T-cell (primary cell): ENCODE measurements at regions not wholly inside any gene's neighbourhood (a gene's known extent, or its start where the extent isn't known, plus 50 kb on each side); places are given as distances from the start of the nearest gene placed in this dataset.

Experiments used
- ATAC-seq, 4 experiments: fragments of 200-7000 bp in 3 of 4; fragments of 150-1000 bp in 1 of 4; cut with Tn5 transposase; replicated peaks in 1 of 4; 1 replicate in 3 of 4; 2 replicates in 1 of 4; pipeline ENCODE4 v1.10.0; 2021; ENCODE audit warnings: moderate library complexity in 3 of 4, mild to moderate bottlenecking in 2 of 4, moderate number of reproducible peaks in 1 of 4
- CTCF ChIA-PET, 2 donors: fragments of 300-600 bp; sonication (Branson Sonifier 250); formaldehyde crosslinking; loops; one replicate each; lab custom pipeline; 2022; ENCODE audit warnings: antibody characterized with exemption in 2 of 2; lab: Charles Lee
- POLR2A ChIA-PET, 2 donors: fragments of 300-600 bp; sonication (Branson Sonifier 250); formaldehyde crosslinking; loops; one replicate each; lab custom pipeline; 2022; ENCODE audit warnings: antibody characterized with exemption in 2 of 2; lab: Charles Lee
- DNase-seq, 35 experiments: peaks; one replicate each; pipeline versions ENCODE4 v3.0.0 to v3.0.0-alpha.2; 2013 to 2023
- H3K27ac ChIP-seq: one replicate; pipeline ENCODE4 v1.5.1; 2013; ENCODE audit warnings: low read length
- H3K27me3 ChIP-seq, 2 experiments: replicated peaks in 1 of 2; 1 replicate in 1 of 2; 2 replicates in 1 of 2; pipeline versions ENCODE4 v1.6.1 to v1.7.0; 2013; ENCODE audit warnings: low read length in 1 of 2, mixed read lengths in 1 of 2; ENCODE audit not compliant: control insufficient read depth in 2 of 2, insufficient read depth in 2 of 2; ENCODE audit errors: extremely low read depth in 1 of 2
- H3K36me3 ChIP-seq, 2 donors: 1 replicate in 1 of 2; 2 replicates in 1 of 2; pipeline versions ENCODE4 v1.6.1 to v1.7.0; 2013; ENCODE audit warnings: low read length in 1 of 2; ENCODE audit not compliant: control insufficient read depth in 2 of 2, insufficient read depth in 1 of 2; ENCODE audit errors: extremely low read depth in 1 of 2
- H3K4me1 ChIP-seq, 2 experiments: 1 replicate in 1 of 2; 2 replicates in 1 of 2; pipeline versions ENCODE4 v1.6.1 to v1.7.0; 2013; ENCODE audit warnings: low read length in 2 of 2, mixed read lengths in 1 of 2; ENCODE audit not compliant: insufficient read depth in 2 of 2, control insufficient read depth in 1 of 2; ENCODE audit errors: extremely low read depth in 1 of 2
- H3K4me3 ChIP-seq, 2 donors: 1 replicate in 1 of 2; 2 replicates in 1 of 2; pipeline versions ENCODE4 v1.5.1 to v1.7.0; 2013; ENCODE audit warnings: mild to moderate bottlenecking in 2 of 2, low read length in 1 of 2, moderate library complexity in 1 of 2; ENCODE audit not compliant: control insufficient read depth in 1 of 2; ENCODE audit errors: extremely low read depth in 1 of 2
- H3K9me3 ChIP-seq: 2 replicates; pipeline ENCODE4 v1.7.0; 2013
- H3K27ac Mint-ChIP-seq, 2 donors: one replicate each; pipeline ENCODE4 v1.8.0; 2020 to 2021; ENCODE audit warnings: mild to moderate bottlenecking in 2 of 2, mixed read lengths in 2 of 2
- H3K27me3 Mint-ChIP-seq, 2 donors: one replicate each; pipeline ENCODE4 v1.8.0; 2021 to 2022; ENCODE audit warnings: mixed read lengths in 2 of 2
- H3K36me3 Mint-ChIP-seq: one replicate; pipeline ENCODE4 v1.8.0; 2021; ENCODE audit warnings: mixed read lengths
- H3K4me1 Mint-ChIP-seq, 3 donors: one replicate each; pipeline ENCODE4 v1.8.0; 2020 to 2022; ENCODE audit warnings: mixed read lengths in 3 of 3, mild to moderate bottlenecking in 1 of 3
- H3K4me3 Mint-ChIP-seq, 3 donors: one replicate each; pipeline ENCODE4 v1.8.0; 2020 to 2022; ENCODE audit warnings: mild to moderate bottlenecking in 3 of 3, mixed read lengths in 3 of 3, moderate library complexity in 3 of 3
- H3K9me3 Mint-ChIP-seq, 3 donors: one replicate each; pipeline ENCODE4 v1.8.0; 2020 to 2022; ENCODE audit warnings: mixed read lengths in 3 of 3
- WGBS: methylation state at CpG from one replicate; pipeline ENCODE4 v1.1.5; 2013; ENCODE audit warnings: missing lambda C conversion rate; ENCODE audit not compliant: insufficient coverage; 5-methylcytosine and 5-hydroxymethylcytosine counted together

DNA sequence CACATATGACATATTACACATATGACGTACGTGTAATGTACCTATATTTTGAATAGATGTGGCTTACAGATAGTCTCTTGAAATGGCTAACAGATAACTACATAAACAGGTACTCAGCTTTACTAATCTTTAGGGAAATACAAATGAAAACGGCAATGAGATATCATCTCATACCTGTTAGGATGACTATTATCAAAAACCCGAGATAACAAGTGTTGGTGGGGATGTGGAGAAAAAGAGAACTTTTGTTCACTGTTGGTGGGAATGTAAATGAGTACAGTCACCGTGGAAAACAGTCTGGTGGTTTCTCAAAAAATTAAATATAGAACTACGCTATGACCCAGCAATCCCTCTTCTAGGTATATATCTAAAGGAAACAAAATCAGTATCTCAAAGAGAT is 247.6 kb downstream of the ETS1 start:
- Histone ChIP-seq H3K36me3 (no peaks in the 10 kb centered on the region), H3K4me1 (peaks cover 45 to 53% of the 10 kb centered on the region in 2 experiments), H3K4me3 (no peak overlapping the region), H3K27me3 (no peaks in the 10 kb centered on the region), H3K27ac (peak overlapping the region; percentile 98), H3K9me3 (no peaks in the 10 kb centered on the region)
- H3K9me3 Mint-ChIP-seq = peaks cover 0 to 6% (median 0%) of the 10 kb centered on the region in 3 donors
- peaks cover 4% of the 10 kb centered on the region for H3K36me3 Mint-ChIP-seq
- CTCF ChIA-PET = no interaction called here
- peaks cover 79 to 89% (median 86%) of the 10 kb centered on the region in 3 donors for H3K4me1 Mint-ChIP-seq
- ATAC-seq = no peak
- POLR2A ChIA-PET = interaction anchor here in 1 of 2 donors (0.9 kb wide), 1 partner anchor 37 kb away, joined by 4 read pairs; no protein-coding TSS in a partner anchor
- H3K4me3 Mint-ChIP-seq = peak overlapping the region in 1 of 3 donors; percentile 87
- WGBS = no CpG with 5 or more reads among the region's 6 CpGs
- H3K27ac Mint-ChIP-seq = peak overlapping the region; percentile 95 to 97
- H3K27me3 Mint-ChIP-seq = no peaks in the 10 kb centered on the region
- DNase-seq = no peak

GRCh38 chr11:128338811-128339210 is 248.5 kb downstream of the ETS1 start:
- H3K4me3 Mint-ChIP-seq = peak overlapping the region in 1 of 3 donors; percentile 10
- no peaks in the 10 kb centered on the region for H3K9me3 Mint-ChIP-seq
- no peaks in the 10 kb centered on the region for H3K27me3 ChIP-seq
- H3K4me3 ChIP-seq = no peak overlapping the region
- 98% methylated on average over 3 of the region's 3 CpGs for WGBS
- no peaks in the 10 kb centered on the region for H3K36me3 ChIP-seq
- CTCF ChIA-PET = interaction anchor here in 1 of 2 donors (0.6 kb wide), 1 partner anchor 290 kb away, joined by 3 read pairs; no protein-coding TSS in a partner anchor
- no peaks in the 10 kb centered on the region for H3K9me3 ChIP-seq
- H3K4me1 ChIP-seq = peaks cover 45 to 48% of the 10 kb centered on the region in 2 experiments
- no peak for ATAC-seq
- H3K27ac Mint-ChIP-seq = peak overlapping the region; percentile 84 to 97
- H3K27me3 Mint-ChIP-seq = no peaks in the 10 kb centered on the region
- peak overlapping the region; percentile 98 for H3K27ac ChIP-seq
- no peak for DNase-seq
- POLR2A ChIA-PET = interaction anchor here (0.6 to 0.9 kb wide), 3 partner anchors 36 to 272 kb away, joined by 4 to 7 read pairs (median 7); no protein-coding TSS in a partner anchor
- peaks cover 4% of the 10 kb centered on the region for H3K36me3 Mint-ChIP-seq
- H3K4me1 Mint-ChIP-seq = peaks cover 79 to 83% (median 83%) of the 10 kb centered on the region in 3 donors

GRCh38 chr11:128336203-128336602 is 251.2 kb downstream of the ETS1 start:
- ChIA-PET CTCF (no interaction called here), POLR2A (interaction anchor here in 1 of 2 donors (0.7 kb wide), 1 partner anchor 11 kb away, joined by 3 read pairs; no protein-coding TSS in a partner anchor)
- H3K4me3 ChIP-seq = no peak overlapping the region
- H3K27me3 Mint-ChIP-seq = no peaks in the 10 kb centered on the region
- no peak overlapping the region for H3K4me3 Mint-ChIP-seq
- no peaks in the 10 kb centered on the region for H3K9me3 ChIP-seq
- H3K36me3 ChIP-seq = no peaks in the 10 kb centered on the region
- WGBS = 93% methylated on average over 4 of the region's 6 CpGs
- H3K4me1 Mint-ChIP-seq = peaks cover 66 to 74% (median 70%) of the 10 kb centered on the region in 3 donors
- peaks cover 4% of the 10 kb centered on the region for H3K36me3 Mint-ChIP-seq
- no peaks in the 10 kb centered on the region for H3K9me3 Mint-ChIP-seq
- DNase-seq (no peak), ATAC-seq (no peak)
- H3K27me3 ChIP-seq = no peaks in the 10 kb centered on the region
- peaks cover 28 to 29% of the 10 kb centered on the region in 2 experiments for H3K4me1 ChIP-seq
- H3K27ac Mint-ChIP-seq = peak overlapping the region in 1 of 2 donors; percentile 13
- no peak overlapping the region for H3K27ac ChIP-seq

DNA sequence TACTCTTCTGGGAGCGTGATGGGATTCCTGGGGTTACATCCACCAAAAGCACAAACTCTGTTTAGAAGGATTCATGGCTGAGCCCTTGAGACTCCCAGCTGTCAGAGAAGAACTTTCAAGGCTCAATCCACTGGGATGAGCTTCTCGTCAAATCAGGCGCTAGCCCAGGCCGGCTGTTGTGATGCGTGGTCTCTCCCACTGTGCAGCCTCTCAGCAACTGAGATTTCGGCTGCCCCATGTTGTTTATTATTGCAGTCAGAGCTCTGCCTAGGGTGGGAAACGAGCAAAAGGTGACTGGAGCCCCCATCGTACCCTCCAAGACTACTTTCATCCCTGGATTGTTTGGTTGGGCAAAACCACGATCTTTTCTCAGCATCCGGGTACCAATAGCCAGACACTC is 251.6 kb downstream of the ETS1 start:
- no peak overlapping the region for H3K4me3 ChIP-seq
- POLR2A ChIA-PET = interaction anchor here (0.5 to 0.6 kb wide), 2 partner anchors 11 to 157 kb away, joined by 3 read pairs; no protein-coding TSS in a partner anchor
- peaks cover 67 to 74% (median 71%) of the 10 kb centered on the region in 3 donors for H3K4me1 Mint-ChIP-seq
- no peaks in the 10 kb centered on the region for H3K36me3 ChIP-seq
- H3K27ac Mint-ChIP-seq = no peak overlapping the region
- H3K9me3 Mint-ChIP-seq = no peaks in the 10 kb centered on the region
- H3K9me3 ChIP-seq = no peaks in the 10 kb centered on the region
- no peak for ATAC-seq
- peaks cover 4% of the 10 kb centered on the region for H3K36me3 Mint-ChIP-seq
- no peak for DNase-seq
- H3K4me1 ChIP-seq = peaks cover 27 to 28% of the 10 kb centered on the region in 2 experiments
- no peaks in the 10 kb centered on the region for H3K27me3 ChIP-seq
- no peak overlapping the region for H3K4me3 Mint-ChIP-seq
- H3K27ac ChIP-seq = no peak overlapping the region
- WGBS = 96% methylated on average over 5 of the region's 10 CpGs
- CTCF ChIA-PET = interaction anchor here in 1 of 2 donors (1.1 kb wide), 1 partner anchor 12 kb away, joined by 3 read pairs; no protein-coding TSS in a partner anchor
- no peaks in the 10 kb centered on the region for H3K27me3 Mint-ChIP-seq

- peaks cover 29 to 32% of the 10 kb centered on the region in 2 experiments for H3K4me1 ChIP-seq
- H3K9me3 Mint-ChIP-seq = no peaks in the 10 kb centered on the region
- CTCF ChIA-PET = interaction anchor here (0.7 to 1.1 kb wide), 2 partner anchors 11 to 171 kb away, joined by 3 to 4 read pairs; no protein-coding TSS in a partner anchor
- no peak for DNase-seq
- H3K9me3 ChIP-seq = no peaks in the 10 kb centered on the region
- no peaks in the 10 kb centered on the region for H3K27me3 ChIP-seq
- H3K4me3 Mint-ChIP-seq = no peak overlapping the region
- H3K36me3 ChIP-seq = no peaks in the 10 kb centered on the region
- H3K36me3 Mint-ChIP-seq = peaks cover 4% of the 10 kb centered on the region
- no peak overlapping the region for H3K27ac ChIP-seq
- POLR2A ChIA-PET = no interaction called here
- ATAC-seq = no peak
- no peak overlapping the region for H3K27ac Mint-ChIP-seq
- H3K4me1 Mint-ChIP-seq = peaks cover 67 to 74% (median 71%) of the 10 kb centered on the region in 3 donors
- no peaks in the 10 kb centered on the region for H3K27me3 Mint-ChIP-seq
- H3K4me3 ChIP-seq = no peak overlapping the region
- WGBS = 77% methylated on average over 8 of the region's 12 CpGs
Observed at GRCh38 chr11:128334311-128335044, 252.9 kb downstream of the ETS1 start.

DNA sequence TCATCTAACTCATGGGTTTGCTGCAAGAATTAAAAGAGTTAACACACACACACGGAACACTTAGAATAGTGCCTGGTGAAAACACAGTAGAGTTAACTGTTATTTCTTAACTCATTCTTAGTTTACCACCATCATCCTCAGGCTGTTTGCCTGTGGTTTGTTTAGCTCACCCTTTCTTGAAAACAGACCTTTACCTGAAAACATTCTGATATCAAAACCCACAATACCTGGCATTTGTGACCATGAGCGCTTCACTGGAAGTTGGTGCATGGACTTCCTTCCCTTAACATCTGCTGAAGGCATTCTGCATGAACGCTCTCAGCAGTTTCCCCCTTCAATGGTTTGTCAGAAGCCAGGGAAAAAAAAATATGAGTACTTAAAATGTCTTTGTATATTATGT is 256.0 kb downstream of the ETS1 start:
- peak overlapping the region in 1 of 3 donors; percentile 54 for H3K4me3 Mint-ChIP-seq
- no peak for DNase-seq
- POLR2A ChIA-PET = no interaction called here

More for the DNA sequence above, 256.0 kb downstream of the ETS1 start:
- CTCF ChIA-PET = interaction anchor here in 1 of 2 donors (1.0 kb wide), 2 partner anchors 13 to 299 kb away, joined by 3 read pairs; no protein-coding TSS in a partner anchor
- peaks cover 54 to 56% of the 10 kb centered on the region in 2 experiments for H3K4me1 ChIP-seq
- H3K9me3 ChIP-seq = no peaks in the 10 kb centered on the region
- no peaks in the 10 kb centered on the region for H3K9me3 Mint-ChIP-seq
- H3K27ac ChIP-seq = peak overlapping the region; percentile 22
- no peaks in the 10 kb centered on the region for H3K27me3 ChIP-seq
- ATAC-seq = peak in 2 of 4 experiments; percentile 44 to 48
- H3K27me3 Mint-ChIP-seq = no peaks in the 10 kb centered on the region
- no peak overlapping the region for H3K4me3 ChIP-seq
- H3K36me3 Mint-ChIP-seq = no peaks in the 10 kb centered on the region
- peaks cover 74 to 77% (median 76%) of the 10 kb centered on the region in 3 donors for H3K4me1 Mint-ChIP-seq
- H3K27ac Mint-ChIP-seq = peak overlapping the region; percentile 97 to 99
- WGBS = no CpG with 5 or more reads among the region's 3 CpGs
- no peaks in the 10 kb centered on the region for H3K36me3 ChIP-seq
